ENCODE measurements at regions not wholly inside any gene's neighbourhood (a gene's known extent, or its start where the extent isn't known, plus 50 kb on each side); places are given as distances from the start of the nearest gene placed in this dataset.

DNA sequence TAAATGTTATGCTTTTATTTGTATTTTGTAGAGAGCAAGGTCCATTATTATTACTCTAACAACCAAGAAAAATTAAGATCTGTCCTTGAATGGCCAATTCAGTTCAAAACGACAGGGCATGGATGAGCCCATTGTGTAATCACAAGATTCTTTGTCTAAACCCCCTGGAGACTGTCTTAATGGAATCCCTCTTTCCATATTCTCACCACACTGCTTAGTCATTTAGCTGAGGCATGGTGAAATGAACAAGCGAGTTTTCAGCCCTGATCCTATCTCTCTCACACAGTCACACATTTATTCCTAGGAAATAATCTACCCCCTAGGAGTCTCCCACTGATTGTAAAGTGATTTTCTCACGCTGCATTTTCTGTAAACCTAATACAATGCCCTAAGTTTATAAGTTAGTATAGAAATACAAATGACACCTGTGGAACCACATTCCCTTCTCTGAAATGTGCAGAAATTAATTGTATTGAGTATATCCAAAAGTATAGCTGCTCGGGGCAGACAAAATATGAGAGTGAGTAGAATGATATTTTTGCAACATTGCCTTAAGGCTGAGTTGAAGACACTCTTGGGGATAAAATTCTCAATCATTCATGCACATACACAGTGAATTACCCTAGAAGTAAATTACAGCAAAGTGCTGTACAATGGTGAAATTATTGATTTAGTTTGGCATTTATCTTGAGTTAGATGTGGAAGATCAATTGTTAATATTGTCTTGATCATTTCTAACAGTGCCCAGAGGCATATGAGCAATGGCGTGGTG lies 119.7 kb upstream of the PCDH7 start:
- Histone ChIP-seq H3K9me3 (ENCODE audit: control insufficient read depth in 2 of 3, insufficient read depth in 1 of 3, low read length in 3 of 3) (no peaks in the 10 kb centered on the region), H3K9ac (ENCODE audit: low read length in 3 of 3) (no peak overlapping the region), H3K4me3 (ENCODE audit: low read length in 3 of 3) (no peak overlapping the region), H3K4me1 (ENCODE audit: control insufficient read depth in 2 of 3, insufficient read depth in 2 of 3, low read depth in 1 of 3, low read length in 3 of 3) (no peaks in the 10 kb centered on the region), H3K27ac (ENCODE audit: low read depth in 2 of 2, low read length in 2 of 2) (no peak overlapping the region), H3K36me3 (ENCODE audit: control insufficient read depth in 2 of 3, insufficient read depth in 3 of 3, low read length in 3 of 3) (no peaks in the 10 kb centered on the region), H3K27me3 (ENCODE audit: control insufficient read depth, insufficient read depth, low read length) (no peaks in the 10 kb centered on the region)
- FAIRE-seq = no peak
- intact Hi-C loops (cut with DNase I) = no loop called here
- DNase-seq = no peak
- TF ChIP-seq, protein P1, sequence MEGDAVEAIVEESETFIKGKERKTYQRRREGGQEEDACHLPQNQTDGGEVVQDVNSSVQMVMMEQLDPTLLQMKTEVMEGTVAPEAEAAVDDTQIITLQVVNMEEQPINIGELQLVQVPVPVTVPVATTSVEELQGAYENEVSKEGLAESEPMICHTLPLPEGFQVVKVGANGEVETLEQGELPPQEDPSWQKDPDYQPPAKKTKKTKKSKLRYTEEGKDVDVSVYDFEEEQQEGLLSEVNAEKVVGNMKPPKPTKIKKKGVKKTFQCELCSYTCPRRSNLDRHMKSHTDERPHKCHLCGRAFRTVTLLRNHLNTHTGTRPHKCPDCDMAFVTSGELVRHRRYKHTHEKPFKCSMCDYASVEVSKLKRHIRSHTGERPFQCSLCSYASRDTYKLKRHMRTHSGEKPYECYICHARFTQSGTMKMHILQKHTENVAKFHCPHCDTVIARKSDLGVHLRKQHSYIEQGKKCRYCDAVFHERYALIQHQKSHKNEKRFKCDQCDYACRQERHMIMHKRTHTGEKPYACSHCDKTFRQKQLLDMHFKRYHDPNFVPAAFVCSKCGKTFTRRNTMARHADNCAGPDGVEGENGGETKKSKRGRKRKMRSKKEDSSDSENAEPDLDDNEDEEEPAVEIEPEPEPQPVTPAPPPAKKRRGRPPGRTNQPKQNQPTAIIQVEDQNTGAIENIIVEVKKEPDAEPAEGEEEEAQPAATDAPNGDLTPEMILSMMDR (IDR thresholded peaks at IDR 0.05; ENCODE audit: borderline replicate concordance, extremely low read depth, insufficient read depth) = no peak

DNA sequence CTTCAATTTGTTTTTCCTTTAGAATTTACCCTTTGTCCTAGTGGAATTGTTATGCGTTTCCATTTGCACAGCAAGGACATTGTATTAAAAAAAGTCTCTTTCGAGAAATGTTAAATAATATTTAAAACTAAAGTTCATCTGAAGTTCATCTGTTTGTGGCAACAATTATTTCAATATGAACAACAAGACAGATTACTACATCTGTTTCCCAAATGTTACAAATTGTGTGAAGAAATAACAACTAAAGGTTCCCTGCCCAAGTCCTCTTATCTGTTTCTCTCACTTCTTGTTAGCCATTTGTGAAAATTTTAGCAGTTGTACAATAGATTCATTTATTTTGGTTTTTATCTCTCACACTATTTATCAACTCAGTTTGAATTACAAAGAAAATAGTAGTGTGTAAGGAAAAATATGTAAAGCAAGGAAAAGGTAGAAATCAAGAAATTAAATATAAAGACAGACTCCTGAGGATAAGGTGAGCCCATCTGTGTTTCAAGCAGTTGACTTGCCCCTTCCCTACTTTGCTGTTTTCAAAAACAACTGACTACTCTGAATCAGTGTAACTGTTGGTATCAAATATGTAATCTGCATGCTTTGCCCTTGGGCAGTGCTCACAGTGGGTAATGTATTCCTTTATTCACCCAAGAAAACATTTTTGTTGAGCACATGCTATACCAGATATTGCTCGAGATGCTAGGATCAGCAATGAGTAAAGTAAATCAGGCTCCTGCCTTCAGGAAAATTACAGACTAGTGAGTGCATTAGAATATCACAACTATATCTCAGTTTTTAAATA lies 118.9 kb upstream of the PCDH7 start:
- no peak overlapping the region for H3K4me3 ChIP-seq (ENCODE audit: low read length in 3 of 3)
- no peak overlapping the region for H3K9ac ChIP-seq (ENCODE audit: low read length in 3 of 3)
- TF ChIP-seq, protein P1 (IDR thresholded peaks at IDR 0.05; ENCODE audit: borderline replicate concordance, extremely low read depth, insufficient read depth) = no peak
- H3K9me3 ChIP-seq (ENCODE audit: control insufficient read depth in 2 of 3, insufficient read depth in 1 of 3, low read length in 3 of 3) = peaks cover 0 to 2% (median 0%) of the 10 kb centered on the region in 3 donors
- H3K4me1 ChIP-seq (ENCODE audit: control insufficient read depth in 2 of 3, insufficient read depth in 2 of 3, low read depth in 1 of 3, low read length in 3 of 3) = no peaks in the 10 kb centered on the region
- no peaks in the 10 kb centered on the region for H3K27me3 ChIP-seq (ENCODE audit: control insufficient read depth, insufficient read depth, low read length)
- intact Hi-C loops (cut with DNase I) = no loop called here
- no peaks in the 10 kb centered on the region for H3K36me3 ChIP-seq (ENCODE audit: control insufficient read depth in 2 of 3, insufficient read depth in 3 of 3, low read length in 3 of 3)
- FAIRE-seq = no peak
- DNase-seq = no peak
- H3K27ac ChIP-seq (ENCODE audit: low read depth in 2 of 2, low read length in 2 of 2) = no peak overlapping the region

DNA sequence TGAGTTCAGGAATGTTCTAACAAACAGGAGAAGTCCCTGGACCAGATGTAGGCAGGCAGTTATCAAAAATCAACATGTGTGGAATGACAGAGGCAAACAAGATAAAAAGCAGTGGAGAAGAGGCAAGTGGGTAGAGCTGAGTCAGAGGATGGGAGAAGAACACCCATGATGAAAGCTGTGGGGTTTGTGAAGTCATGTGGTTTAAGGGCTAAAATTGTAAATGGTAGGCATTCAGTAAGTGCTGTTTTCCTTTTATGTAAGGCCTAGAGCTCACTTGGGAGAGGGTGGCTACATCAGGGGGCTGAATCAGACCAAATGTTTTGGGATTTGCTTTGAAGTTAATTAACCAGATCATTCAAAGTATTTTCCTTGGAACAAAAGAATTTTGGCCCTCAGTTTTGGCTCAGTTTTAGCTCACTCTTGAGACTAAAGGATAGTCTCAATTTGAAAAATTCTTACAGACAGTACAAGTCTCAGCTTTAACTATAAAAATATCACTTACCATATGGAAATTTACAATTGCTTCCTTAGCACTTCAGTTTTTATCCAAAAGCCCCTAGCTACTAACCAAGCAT lies 114.5 kb upstream of the PCDH7 start:
- H3K36me3 ChIP-seq (ENCODE audit: control insufficient read depth in 2 of 3, insufficient read depth in 3 of 3, low read length in 3 of 3) = no peaks in the 10 kb centered on the region
- DNase-seq = no peak
- peaks cover 0 to 2% (median 0%) of the 10 kb centered on the region in 3 donors for H3K9me3 ChIP-seq (ENCODE audit: control insufficient read depth in 2 of 3, insufficient read depth in 1 of 3, low read length in 3 of 3)
- H3K4me3 ChIP-seq (ENCODE audit: low read length in 3 of 3) = no peak overlapping the region
- TF ChIP-seq, protein P1 (IDR thresholded peaks at IDR 0.05; ENCODE audit: borderline replicate concordance, extremely low read depth, insufficient read depth) = no peak
- FAIRE-seq = no peak
- no peak overlapping the region for H3K9ac ChIP-seq (ENCODE audit: low read length in 3 of 3)
- H3K27ac ChIP-seq (ENCODE audit: low read depth in 2 of 2, low read length in 2 of 2) = no peak overlapping the region
- H3K27me3 ChIP-seq (ENCODE audit: control insufficient read depth, insufficient read depth, low read length) = no peaks in the 10 kb centered on the region
- no peaks in the 10 kb centered on the region for H3K4me1 ChIP-seq (ENCODE audit: control insufficient read depth in 2 of 3, insufficient read depth in 2 of 3, low read depth in 1 of 3, low read length in 3 of 3)
- intact Hi-C loops (cut with DNase I) = no loop called here
